ENCODE measurements at regions not wholly inside any gene's neighbourhood (a gene's known extent, or its start where the extent isn't known, plus 50 kb on each side); places are given as distances from the start of the nearest gene placed in this dataset.

- no peak for TF ChIP-seq CTCF (IDR thresholded peaks at IDR 0.05; ENCODE audit: low read depth, low read length, poor library complexity, severe bottlenecking)
- no peak for TF ChIP-seq EZH2phosphoT487 (IDR thresholded peaks at IDR 0.05; ENCODE audit: borderline replicate concordance, low read length)
Observed at GRCh38 chr15:96165081-96165480, 165.4 kb upstream of the NR2F2 start.

All from DOHH2 (cell line).